GM12891 (cell line): ENCODE measurements at regions not wholly inside any gene's neighbourhood (a gene's known extent, or its start where the extent isn't known, plus 50 kb on each side); places are given as distances from the start of the nearest gene placed in this dataset.

ENCODE experiments used
- POLR2A ChIP-seq: IDR thresholded peaks from 2 replicates; pipeline ENCODE4 v1.6.1; 2011; ENCODE audit warnings: low read depth, low read length, control low read depth
- POU2F2 ChIP-seq: IDR thresholded peaks from 2 replicates; pipeline ENCODE4 v1.6.1; 2011; ENCODE audit warnings: low read depth, mild to moderate bottlenecking, control low read depth, low read length, moderate library complexity
- TAF1 ChIP-seq: IDR thresholded peaks from 2 replicates; pipeline ENCODE4 v1.6.1; 2011; ENCODE audit warnings: low read depth, low read length, control low read depth

GRCh38 chr10:57960406-57960805 is 307.3 kb downstream of the IPMK start:
- no peak for TF ChIP-seq POLR2A
- no peak for TF ChIP-seq TAF1
- no peak for TF ChIP-seq POU2F2
